DND-41 (cell line): ENCODE measurements at regions not wholly inside any gene's neighbourhood (a gene's known extent, or its start where the extent isn't known, plus 50 kb on each side); places are given as distances from the start of the nearest gene placed in this dataset.

Source experiments
- CTCF ChIP-seq: IDR thresholded peaks from 2 replicates; pipeline ENCODE4 v1.5.1; 2012; ENCODE audit warnings: borderline replicate concordance, low read length, moderate library complexity, mild to moderate bottlenecking; ENCODE audit not compliant: poor library complexity, severe bottlenecking; ENCODE audit errors: extremely low read depth
- EZH2 ChIP-seq: IDR thresholded peaks from 3 replicates; pipeline ENCODE4 v1.6.1; 2012; ENCODE audit warnings: borderline replicate concordance, low read depth, mild to moderate bottlenecking, moderate library complexity, low read length, inconsistent platforms; ENCODE audit not compliant: severe bottlenecking

- TF ChIP-seq EZH2 (no peak), CTCF (no peak)
Measured at GRCh38 chr18:54035927-54036326, 188.5 kb downstream of the MBD2 start.
